Calu3 (cell line): ENCODE measurements at regions not wholly inside any gene's neighbourhood (a gene's known extent, or its start where the extent isn't known, plus 50 kb on each side); places are given as distances from the start of the nearest gene placed in this dataset.
"Not testable (repeated sequence)": the region's sequence is repeated elsewhere in the genome, so short reads cannot be mapped to it uniquely, and the experiment has no call there.

Experiments
- BruUV-seq: library from RNA; stranded (reverse); fragments of 400-500 nt; replicated peaks from 2 replicates; lab custom pipeline; 2021; lab: Mats Ljungman, UMichigan
- CTCF ChIA-PET: fragments of 300-600 bp; sonication (Branson Sonifier 250); formaldehyde crosslinking; loops from one replicate; lab custom pipeline; 2022; ENCODE audit warnings: antibody characterized with exemption; lab: Charles Lee
- DNase-seq: peaks from one replicate; pipeline ENCODE4 v3.0.0; 2022
- H3K27ac Mint-ChIP-seq: one replicate; pipeline ENCODE4 v1.8.0; 2022; ENCODE audit warnings: mixed read lengths; ENCODE audit not compliant: unreplicated experiment
- H3K27me3 Mint-ChIP-seq: one replicate; pipeline ENCODE4 v1.8.0; 2022; ENCODE audit warnings: mixed read lengths; ENCODE audit not compliant: unreplicated experiment
- H3K36me3 Mint-ChIP-seq: one replicate; pipeline ENCODE4 v1.8.0; 2022; ENCODE audit warnings: mild to moderate bottlenecking, moderate library complexity, mixed read lengths; ENCODE audit not compliant: insufficient read depth, unreplicated experiment
- H3K4me1 Mint-ChIP-seq: one replicate; pipeline ENCODE4 v1.8.0; 2022; ENCODE audit warnings: mild to moderate bottlenecking, low read depth, mixed read lengths; ENCODE audit not compliant: unreplicated experiment
- H3K4me3 Mint-ChIP-seq: one replicate; pipeline ENCODE4 v1.8.0; 2022; ENCODE audit warnings: mild to moderate bottlenecking, low read depth, moderate library complexity, mixed read lengths; ENCODE audit not compliant: unreplicated experiment
- H3K9me3 Mint-ChIP-seq: one replicate; pipeline ENCODE4 v1.8.0; 2022; ENCODE audit warnings: low read depth, mixed read lengths; ENCODE audit not compliant: unreplicated experiment
- intact Hi-C: fragments of 100-400 bp; cut with micrococcal nuclease; formaldehyde crosslinking; loops from one replicate; pipeline ENCODE4 v1.10.0; 2022; ENCODE audit not compliant: unreplicated experiment
- TF ChIP-seq, protein P1 (sequence below): fragments of 200-600 bp; IDR thresholded peaks from one replicate; pipeline ENCODE4 v1.8.0; 2022; ENCODE audit warnings: antibody characterized with exemption; ENCODE audit not compliant: unreplicated experiment

DNA sequence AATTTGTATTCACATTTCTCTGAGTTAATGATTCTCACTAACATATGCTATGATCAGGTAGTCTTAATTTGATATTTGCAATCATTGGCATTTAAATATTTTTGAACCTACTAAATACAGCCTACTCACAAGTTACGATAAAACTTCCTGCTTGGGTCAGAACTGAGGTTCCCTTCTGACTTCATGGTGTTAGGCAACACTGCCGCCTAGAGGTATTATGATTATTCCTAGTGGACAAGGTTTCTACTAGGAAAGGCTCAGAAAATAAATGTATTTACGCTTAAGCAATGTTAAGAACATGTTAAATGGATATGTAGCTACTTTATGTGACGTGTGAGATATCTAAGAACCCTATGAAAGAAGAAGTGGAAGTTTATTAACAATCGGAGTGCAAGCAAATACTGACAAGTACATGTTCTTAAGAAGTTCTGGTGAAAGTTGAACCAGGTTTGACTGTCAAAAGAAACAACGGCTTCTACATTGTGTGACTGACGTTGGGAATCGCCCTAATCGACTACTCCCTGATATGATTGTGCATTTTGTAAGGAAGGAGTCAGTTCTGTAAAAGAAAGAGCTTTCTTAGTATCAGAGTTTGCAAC lies 1395.8 kb downstream of the SLITRK5 start:
- CTCF ChIA-PET = no interaction called here
- TF ChIP-seq, protein P1, sequence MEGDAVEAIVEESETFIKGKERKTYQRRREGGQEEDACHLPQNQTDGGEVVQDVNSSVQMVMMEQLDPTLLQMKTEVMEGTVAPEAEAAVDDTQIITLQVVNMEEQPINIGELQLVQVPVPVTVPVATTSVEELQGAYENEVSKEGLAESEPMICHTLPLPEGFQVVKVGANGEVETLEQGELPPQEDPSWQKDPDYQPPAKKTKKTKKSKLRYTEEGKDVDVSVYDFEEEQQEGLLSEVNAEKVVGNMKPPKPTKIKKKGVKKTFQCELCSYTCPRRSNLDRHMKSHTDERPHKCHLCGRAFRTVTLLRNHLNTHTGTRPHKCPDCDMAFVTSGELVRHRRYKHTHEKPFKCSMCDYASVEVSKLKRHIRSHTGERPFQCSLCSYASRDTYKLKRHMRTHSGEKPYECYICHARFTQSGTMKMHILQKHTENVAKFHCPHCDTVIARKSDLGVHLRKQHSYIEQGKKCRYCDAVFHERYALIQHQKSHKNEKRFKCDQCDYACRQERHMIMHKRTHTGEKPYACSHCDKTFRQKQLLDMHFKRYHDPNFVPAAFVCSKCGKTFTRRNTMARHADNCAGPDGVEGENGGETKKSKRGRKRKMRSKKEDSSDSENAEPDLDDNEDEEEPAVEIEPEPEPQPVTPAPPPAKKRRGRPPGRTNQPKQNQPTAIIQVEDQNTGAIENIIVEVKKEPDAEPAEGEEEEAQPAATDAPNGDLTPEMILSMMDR = no peak
- Mint-ChIP-seq H3K36me3 (no peaks in the 10 kb centered on the region), H3K9me3 (no peaks in the 10 kb centered on the region), H3K27me3 (no peaks in the 10 kb centered on the region), H3K27ac (no peak overlapping the region), H3K4me3 (no peak overlapping the region), H3K4me1 (no peaks in the 10 kb centered on the region)
- intact Hi-C loops = no loop called here
- DNase-seq = no peak
- BruUV-seq = no TSS peak

DNA sequence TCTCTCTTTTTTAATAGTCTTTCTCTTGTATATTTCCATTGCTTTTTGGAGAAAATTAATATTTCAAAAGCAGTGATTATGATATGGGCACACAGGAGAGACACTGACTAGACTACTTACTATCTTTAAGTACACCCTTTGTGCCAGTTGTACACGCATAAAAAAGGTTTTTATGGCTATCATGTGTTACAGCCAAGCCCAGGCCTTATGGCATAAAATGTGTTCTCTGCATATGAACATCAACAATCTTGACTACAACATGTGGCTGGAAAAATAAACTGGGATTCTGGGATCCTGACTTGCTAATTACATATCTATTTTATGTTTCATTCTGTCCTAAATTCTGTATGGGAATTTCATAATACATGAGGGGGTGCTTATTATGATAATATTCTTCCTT lies 1401.8 kb downstream of the SLITRK5 start:
- peaks cover 5% of the 10 kb centered on the region for H3K36me3 Mint-ChIP-seq
- no peaks in the 10 kb centered on the region for H3K27me3 Mint-ChIP-seq
- intact Hi-C loops = no loop called here
- no peak overlapping the region for H3K4me3 Mint-ChIP-seq
- no peak for DNase-seq
- TF ChIP-seq, protein P1 = no peak
- BruUV-seq = no TSS peak
- CTCF ChIA-PET = no interaction called here
- no peak overlapping the region for H3K27ac Mint-ChIP-seq
- H3K9me3 Mint-ChIP-seq = peaks cover 4% of the 10 kb centered on the region
- H3K4me1 Mint-ChIP-seq = no peaks in the 10 kb centered on the region

DNA sequence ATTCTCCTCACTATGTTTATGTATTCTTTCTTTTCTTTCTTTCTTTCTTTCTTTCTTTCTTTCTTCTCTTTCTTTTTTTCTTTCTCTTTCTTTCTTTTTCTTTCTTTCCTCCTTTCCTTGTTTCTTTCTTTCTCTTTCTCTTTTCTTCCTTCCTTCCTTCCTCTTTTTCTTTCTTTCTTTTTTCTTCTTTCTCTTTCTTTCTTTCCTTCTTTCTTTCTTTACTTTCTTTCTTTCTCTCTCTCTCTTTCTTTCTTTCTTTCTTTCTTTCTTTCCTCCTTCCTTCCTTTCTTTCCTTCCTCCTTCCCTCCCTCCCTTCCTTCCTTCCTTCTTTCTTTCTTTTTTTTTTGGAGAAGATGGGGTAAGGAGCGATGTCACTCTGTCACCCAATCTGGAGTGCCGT lies 1405.5 kb downstream of the SLITRK5 start:
- no TSS peak for BruUV-seq
- CTCF ChIA-PET = no interaction called here

DNA sequence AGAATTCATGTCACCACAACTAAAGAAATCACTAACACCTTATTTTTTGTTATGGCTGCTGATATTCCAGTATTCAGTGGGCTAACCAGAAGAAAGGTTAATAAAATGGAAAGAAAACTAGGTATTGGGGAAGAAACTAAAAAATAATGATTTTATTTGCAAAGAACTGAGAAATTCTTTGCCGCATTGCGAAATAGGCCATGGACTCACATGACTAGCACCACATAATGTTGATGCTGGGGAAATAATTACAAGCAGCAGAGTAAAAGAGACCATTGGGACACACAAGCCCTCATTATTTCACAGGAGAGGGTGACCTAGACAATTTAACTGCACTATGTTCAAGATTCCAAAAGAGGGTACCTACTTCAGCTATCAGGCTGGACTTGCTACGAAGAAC lies 1411.5 kb downstream of the SLITRK5 start:
- intact Hi-C loops = no loop called here
- Mint-ChIP-seq H3K9me3 (peaks cover 6% of the 10 kb centered on the region), H3K27me3 (no peaks in the 10 kb centered on the region), H3K4me3 (no peak overlapping the region), H3K4me1 (no peaks in the 10 kb centered on the region), H3K27ac (no peak overlapping the region), H3K36me3 (no peaks in the 10 kb centered on the region)
- CTCF ChIA-PET = no interaction called here
- no TSS peak for BruUV-seq
- DNase-seq = no peak
- TF ChIP-seq, protein P1 = no peak

More for the DNA sequence above, 1405.5 kb downstream of the SLITRK5 start:
- DNase-seq = no peak
- Mint-ChIP-seq H3K27ac (no peak overlapping the region), H3K27me3 (no peaks in the 10 kb centered on the region), H3K4me3 (no peak overlapping the region), H3K9me3 (peaks cover 4% of the 10 kb centered on the region), H3K4me1 (no peaks in the 10 kb centered on the region), H3K36me3 (peaks cover 5% of the 10 kb centered on the region)
- TF ChIP-seq, protein P1 = no peak
- intact Hi-C loops = no loop called here

DNA sequence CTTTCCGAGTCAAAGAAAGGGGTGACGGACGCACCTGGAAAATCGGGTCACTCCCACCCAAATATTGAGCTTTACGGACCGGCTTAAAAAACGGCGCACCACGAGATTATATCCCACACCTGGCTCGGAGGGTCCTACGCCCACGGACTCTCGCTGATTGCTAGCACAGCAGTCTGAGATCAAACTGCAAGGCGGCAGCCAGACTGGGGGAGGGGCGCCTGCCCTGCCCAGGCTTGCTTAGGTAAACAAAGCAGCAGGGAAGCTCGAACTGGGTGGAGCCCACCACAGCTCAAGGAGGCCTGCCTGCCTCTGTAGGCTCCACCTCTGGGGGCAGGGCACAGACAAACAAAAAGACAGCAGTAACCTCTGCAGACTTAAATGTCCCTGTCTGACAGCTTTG lies 1416.9 kb downstream of the SLITRK5 start:
- H3K27ac Mint-ChIP-seq, H3K4me3 Mint-ChIP-seq, DNase-seq, CTCF ChIA-PET, BruUV-seq, H3K4me1 Mint-ChIP-seq, H3K27me3 Mint-ChIP-seq, H3K9me3 Mint-ChIP-seq, H3K36me3 Mint-ChIP-seq, intact Hi-C loops: not testable (repeated sequence)
